ENCODE measurements at regions not wholly inside any gene's neighbourhood (a gene's known extent, or its start where the extent isn't known, plus 50 kb on each side); places are given as distances from the start of the nearest gene placed in this dataset.

- no peak for DNase-seq (ENCODE audit: low spot score)
These were observed 205.6 kb downstream of the MDFIC start for GRCh38 chr7:115127399-115128021.

GRCh38 chr7:115125750-115126149 is 203.9 kb downstream of the MDFIC start:
- no peak for DNase-seq (ENCODE audit: low spot score)

- no peak for DNase-seq (ENCODE audit: low spot score)
These were observed 203.4 kb downstream of the MDFIC start for GRCh38 chr7:115125312-115125711.

- no peak for DNase-seq (ENCODE audit: low spot score)
These were observed 202.6 kb downstream of the MDFIC start for GRCh38 chr7:115124409-115124939.

- DNase-seq (ENCODE audit: low spot score): no peak
These were observed 201.5 kb downstream of the MDFIC start for GRCh38 chr7:115123441-115123840.

DNA sequence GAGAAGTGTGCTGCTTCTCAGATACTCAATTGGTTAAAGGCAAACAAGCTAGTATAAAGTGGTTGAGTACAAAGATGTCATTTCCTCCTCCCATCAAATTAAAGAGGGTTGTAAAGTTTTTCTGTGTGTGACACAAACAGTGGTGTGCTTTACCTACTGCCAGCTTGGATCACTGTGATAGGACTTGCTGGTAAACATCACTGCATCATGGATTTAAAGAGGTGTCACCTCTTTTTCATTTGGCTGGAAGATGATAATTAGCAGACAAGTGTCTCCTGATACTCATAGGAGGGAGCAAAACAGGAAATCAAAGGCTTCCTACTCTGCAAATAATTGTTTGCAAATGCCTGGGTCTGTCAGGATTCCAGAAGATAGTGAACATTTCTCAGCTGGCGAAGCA is 200.5 kb downstream of the MDFIC start:
- no peak for DNase-seq (ENCODE audit: low spot score)

GRCh38 chr7:115117748-115118147 is 195.9 kb downstream of the MDFIC start:
- DNase-seq (ENCODE audit: low spot score): no peak

GRCh38 chr7:115116773-115117715 is 195.2 kb downstream of the MDFIC start:
- no peak for DNase-seq (ENCODE audit: low spot score)

- no peak for DNase-seq (ENCODE audit: low spot score)
These were observed 191.9 kb downstream of the MDFIC start for GRCh38 chr7:115113776-115114175.

DNA sequence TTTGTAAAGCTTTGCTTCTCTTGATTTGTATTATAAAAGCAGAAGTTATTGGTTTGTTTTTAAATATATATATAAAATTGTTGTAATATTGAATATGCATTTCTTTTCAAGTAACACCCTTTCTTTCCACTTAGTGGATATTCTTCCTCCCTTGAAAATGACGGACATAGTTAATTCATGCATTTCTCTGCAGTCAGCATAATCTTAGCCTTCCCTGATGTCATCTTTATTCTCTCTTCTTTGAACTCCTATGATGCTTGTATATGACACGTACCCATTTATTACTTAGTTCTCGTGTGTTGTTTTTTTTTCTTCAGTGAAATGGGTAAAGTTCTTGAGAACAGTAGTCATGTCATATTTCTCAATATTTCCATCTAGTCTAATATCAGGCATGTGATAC is 191.2 kb downstream of the MDFIC start:
- DNase-seq (ENCODE audit: low spot score): no peak

- DNase-seq (ENCODE audit: low spot score): no peak
These were observed 188.6 kb downstream of the MDFIC start for GRCh38 chr7:115110523-115110922.

DNA sequence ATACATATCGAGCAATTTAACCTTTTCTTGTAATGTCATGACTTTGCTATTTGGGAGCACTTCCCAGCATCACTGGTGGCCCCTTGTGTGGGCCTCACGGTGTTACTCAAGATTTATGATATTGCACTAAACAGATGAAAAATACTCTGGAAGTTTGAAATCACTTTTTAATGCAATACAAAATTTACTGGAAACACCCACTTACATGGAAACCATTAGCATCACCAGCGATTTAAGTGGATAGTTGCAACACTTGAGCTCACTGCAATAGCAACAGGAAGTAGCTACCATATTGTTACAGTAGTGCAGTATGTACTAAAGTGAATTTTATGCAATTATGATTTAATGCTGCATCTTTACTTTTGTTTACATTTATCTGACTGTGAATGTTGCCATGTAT is 184.4 kb downstream of the MDFIC start:
- no peak for DNase-seq (ENCODE audit: low spot score)

DNA sequence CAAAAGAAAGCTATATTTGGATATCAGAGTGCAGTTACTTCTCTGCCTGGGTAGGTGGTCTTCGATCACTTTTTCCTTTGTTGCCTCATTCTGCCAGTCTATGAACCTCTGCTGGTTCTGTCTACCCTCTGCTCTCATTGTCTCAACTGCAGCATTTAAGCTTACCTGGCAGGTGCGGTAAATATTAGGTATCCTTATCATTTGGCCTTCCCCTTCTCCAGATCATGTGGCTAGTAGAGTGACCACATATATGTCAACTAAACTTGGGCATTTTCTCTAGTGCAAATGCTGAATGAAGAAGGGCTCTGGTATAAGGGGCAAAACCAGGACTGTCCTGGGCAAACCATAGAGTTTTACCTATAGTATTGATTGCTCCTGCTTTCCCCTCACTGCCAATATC is 180.8 kb downstream of the MDFIC start:
- no peak for DNase-seq (ENCODE audit: low spot score)

- no peak for DNase-seq (ENCODE audit: low spot score)
These were observed 179.3 kb downstream of the MDFIC start for GRCh38 chr7:115101199-115101598.

DNA sequence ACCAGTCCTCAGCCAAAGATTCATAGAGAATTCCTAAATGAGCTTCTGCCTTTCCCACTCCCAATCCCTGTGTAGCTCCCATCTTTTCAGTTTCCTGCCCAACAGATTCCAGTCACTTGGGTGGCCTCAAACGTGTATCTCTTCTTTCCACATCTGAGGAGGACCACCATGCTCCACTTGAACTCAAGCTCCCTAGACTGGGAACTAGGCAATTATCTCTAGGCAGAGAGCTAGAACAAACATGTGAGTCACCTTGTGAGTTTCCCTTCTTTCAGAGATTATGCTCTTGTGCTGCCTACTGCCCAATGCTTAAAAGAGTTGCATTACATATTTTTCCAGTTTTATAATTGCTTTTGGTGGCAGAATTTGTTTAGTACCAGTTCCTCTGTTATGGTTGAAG is 178.0 kb downstream of the MDFIC start:
- no peak for DNase-seq (ENCODE audit: low spot score)

DNA sequence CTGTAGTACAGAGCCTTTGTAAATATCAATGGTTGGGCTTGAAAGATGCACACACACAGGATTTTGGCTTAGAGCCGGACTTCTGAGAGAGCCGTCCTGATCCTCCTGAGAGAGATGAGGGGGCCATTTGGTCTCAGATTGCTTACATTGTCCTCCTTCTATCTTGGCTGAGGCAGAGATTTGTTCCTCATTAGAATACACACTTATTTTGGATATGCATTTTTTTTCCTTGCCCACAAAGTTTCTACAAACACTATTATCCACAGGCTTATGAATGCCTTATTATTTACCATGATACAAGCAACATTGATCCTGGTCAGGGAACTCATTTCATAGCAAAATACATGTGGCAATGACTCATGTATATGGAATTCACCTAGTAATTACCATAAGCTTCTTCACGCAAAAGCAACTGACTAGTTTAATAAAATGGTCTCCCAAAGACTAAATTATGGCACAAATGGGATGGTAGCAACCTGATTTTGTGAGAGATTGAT is 175.3 kb downstream of the MDFIC start:
- no peak for DNase-seq (ENCODE audit: low spot score)

DNA sequence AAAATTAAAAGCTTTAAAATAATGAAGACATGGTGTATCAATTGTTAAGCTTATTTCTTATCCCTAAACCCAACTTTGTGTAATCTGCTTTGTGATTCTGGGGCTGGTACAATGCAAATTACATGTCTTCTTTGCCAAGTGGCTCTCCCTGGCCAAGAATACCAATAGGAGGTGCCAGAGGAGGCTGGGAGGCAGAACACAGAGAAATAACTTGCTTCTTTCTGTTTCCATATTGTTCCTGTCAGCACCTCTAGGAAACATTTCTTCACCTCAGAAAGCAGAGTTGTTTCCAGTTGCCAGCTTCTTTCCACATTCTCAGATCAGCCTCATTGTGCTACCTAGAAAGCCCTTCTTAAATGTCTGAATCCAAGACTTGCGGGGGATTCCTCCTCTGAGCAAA is 174.4 kb downstream of the MDFIC start:
- DNase-seq (ENCODE audit: low spot score): peak; percentile 3

DNA sequence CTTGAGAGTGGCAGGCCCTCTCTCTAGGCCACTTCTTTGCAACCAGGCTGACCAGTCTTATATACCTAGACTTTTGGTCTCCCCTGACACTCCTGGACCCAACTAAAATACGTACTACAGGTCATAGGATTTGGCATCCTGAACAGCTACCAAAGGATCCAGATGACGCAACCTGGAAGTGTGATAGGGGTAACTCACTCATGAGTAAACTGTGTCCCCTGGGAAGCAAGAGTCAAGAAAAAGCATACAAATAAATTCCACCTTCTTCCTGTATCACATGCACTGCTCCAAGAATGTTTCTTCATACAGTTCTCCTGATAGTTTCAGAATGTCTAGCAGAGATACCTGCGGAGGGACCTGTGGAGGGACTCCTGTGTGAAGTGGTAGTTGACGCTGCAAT is 172.3 kb downstream of the MDFIC start:
- no peak for DNase-seq (ENCODE audit: low spot score)

- no peak for DNase-seq (ENCODE audit: low spot score)
These were observed 167.0 kb downstream of the MDFIC start for GRCh38 chr7:115088893-115089292.

GRCh38 chr7:115087437-115087836 is 165.5 kb downstream of the MDFIC start:
- no peak for DNase-seq (ENCODE audit: low spot score)

DNA sequence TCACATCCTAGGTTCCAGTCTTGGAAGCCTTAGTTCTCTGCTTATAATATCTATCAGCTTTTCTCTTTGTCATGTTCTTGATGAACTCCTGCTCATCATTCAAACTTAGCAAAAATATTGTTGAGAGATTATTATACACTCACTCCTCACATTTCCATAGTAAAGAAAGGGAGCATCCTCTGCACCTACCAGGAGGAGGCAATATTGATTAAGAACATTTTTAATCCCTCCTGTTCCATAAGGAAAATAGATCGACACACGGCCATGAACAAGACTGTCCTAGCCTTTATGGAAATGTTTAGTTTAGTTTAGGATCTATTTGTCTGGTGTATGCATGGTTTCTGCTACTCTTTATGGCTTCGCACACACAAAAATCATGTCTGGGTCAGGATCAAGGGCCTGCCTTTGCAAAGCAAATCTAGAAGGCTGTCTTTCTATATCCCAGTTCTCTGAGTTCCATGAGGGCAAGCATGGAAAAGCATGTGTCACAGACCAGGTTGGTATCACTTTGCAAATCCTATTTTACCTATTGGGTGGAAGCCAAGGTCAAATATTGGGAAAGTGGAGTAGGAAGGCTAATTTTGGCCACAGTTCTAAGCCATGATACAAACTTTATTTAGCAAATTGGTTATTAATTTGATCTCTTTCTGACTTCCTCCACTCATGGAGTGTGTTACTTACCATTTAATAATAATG is 164.4 kb downstream of the MDFIC start:
- DNase-seq (ENCODE audit: low spot score): no peak

DNA sequence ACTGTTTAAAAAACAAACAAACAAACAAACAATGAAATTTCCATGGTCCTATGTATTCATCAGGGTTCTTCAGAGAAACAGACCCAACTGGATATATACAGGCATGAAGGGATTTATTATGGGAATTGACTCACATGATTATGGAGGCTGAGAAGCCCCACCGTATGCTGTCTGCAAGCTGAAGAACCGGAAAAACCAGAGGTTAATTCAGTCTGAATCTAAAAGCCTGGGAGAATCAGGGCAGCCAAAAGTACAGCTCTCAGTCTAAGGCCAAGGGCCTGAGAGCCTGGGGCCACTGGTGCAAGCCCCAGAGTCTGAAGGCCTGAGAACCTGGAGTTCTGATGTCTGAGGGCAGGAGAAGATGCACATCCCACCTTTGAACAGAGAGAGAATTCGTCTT is 163.5 kb downstream of the MDFIC start:
- no peak for DNase-seq (ENCODE audit: low spot score)
